ENCODE measurements at regions not wholly inside any gene's neighbourhood (a gene's known extent, or its start where the extent isn't known, plus 50 kb on each side); places are given as distances from the start of the nearest gene placed in this dataset.

DNA sequence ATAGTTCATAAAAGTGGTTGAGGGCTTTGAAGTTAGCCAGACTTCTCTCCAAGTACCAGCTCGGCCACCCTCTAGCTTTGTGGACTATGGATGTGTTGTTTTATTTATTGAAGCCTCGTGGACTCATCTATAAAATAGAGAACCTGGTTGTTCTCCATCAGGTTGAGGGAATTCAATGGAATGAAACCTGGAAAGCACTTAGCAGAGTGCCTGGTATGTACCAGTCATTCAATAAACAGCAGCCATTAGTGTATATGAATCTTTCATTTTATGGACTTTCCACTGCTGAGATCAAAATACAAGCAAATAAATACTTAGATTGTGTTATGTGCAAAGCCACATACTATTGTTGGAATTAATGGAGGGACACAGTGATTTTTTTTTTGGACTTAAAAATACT, 206.8 kb downstream of the SOX4 start:
- TF ChIP-seq, protein P1, sequence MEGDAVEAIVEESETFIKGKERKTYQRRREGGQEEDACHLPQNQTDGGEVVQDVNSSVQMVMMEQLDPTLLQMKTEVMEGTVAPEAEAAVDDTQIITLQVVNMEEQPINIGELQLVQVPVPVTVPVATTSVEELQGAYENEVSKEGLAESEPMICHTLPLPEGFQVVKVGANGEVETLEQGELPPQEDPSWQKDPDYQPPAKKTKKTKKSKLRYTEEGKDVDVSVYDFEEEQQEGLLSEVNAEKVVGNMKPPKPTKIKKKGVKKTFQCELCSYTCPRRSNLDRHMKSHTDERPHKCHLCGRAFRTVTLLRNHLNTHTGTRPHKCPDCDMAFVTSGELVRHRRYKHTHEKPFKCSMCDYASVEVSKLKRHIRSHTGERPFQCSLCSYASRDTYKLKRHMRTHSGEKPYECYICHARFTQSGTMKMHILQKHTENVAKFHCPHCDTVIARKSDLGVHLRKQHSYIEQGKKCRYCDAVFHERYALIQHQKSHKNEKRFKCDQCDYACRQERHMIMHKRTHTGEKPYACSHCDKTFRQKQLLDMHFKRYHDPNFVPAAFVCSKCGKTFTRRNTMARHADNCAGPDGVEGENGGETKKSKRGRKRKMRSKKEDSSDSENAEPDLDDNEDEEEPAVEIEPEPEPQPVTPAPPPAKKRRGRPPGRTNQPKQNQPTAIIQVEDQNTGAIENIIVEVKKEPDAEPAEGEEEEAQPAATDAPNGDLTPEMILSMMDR (conservative IDR thresholded peaks at IDR 0.05; ENCODE audit: low read depth, low read length): no peak

GRCh38 chr6:21800948-21801438, 207.4 kb downstream of the SOX4 start:
- DNase-seq (ENCODE audit: low read depth): peak; percentile 86
- TF ChIP-seq, protein P1 (conservative IDR thresholded peaks at IDR 0.05; ENCODE audit: low read depth, low read length): no peak
- H3K4me3 ChIP-seq (ENCODE audit: low read depth, low read length): no peak overlapping the region

More for the DNA sequence above, 206.8 kb downstream of the SOX4 start:
- DNase-seq (ENCODE audit: low read depth): no peak
- H3K4me3 ChIP-seq (ENCODE audit: low read depth, low read length): no peak overlapping the region

DNA sequence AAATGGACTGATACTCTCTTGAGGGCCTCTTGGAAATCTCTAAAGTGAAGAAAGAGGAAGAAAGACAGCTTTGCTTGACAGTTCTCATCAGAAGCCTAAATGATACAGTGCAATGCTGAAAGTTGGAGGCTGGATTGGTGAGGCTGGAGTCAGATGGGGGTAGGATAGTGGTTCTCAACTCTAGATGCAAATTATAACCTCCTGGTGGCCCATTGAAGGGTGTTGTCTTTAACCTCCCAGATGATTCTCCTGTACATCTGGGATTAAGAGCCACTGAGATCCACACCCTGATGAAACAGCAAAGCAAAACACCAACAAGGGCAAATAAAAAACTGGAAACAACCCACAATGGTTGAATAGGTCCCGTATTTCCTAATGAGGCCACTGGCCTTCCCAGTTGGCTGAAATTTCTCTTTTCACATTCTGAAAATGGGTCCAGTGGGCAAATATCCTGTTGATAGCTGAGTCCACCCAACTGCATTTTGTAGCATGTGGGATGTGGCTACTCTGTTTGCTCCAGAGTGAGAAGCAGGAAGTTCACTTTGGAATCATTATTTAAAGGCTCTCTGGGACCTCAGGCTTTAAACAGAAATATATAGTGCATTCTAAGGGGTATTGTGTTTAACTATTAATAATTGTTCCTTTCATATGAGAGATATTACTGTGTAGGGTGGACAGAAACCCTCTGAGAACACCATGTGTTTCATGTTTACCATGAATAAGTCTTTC, 208.1 kb downstream of the SOX4 start:
- TF ChIP-seq, protein P1 (conservative IDR thresholded peaks at IDR 0.05; ENCODE audit: low read depth, low read length): no peak
- DNase-seq (ENCODE audit: low read depth): no peak
- H3K4me3 ChIP-seq (ENCODE audit: low read depth, low read length): no peak overlapping the region

- no peak overlapping the region for H3K4me3 ChIP-seq (ENCODE audit: low read depth, low read length)
- DNase-seq (ENCODE audit: low read depth): no peak
- TF ChIP-seq, protein P1 (conservative IDR thresholded peaks at IDR 0.05; ENCODE audit: low read depth, low read length): no peak
These were observed 208.7 kb downstream of the SOX4 start for GRCh38 chr6:21802175-21802822.

- peak; percentile 77 for DNase-seq (ENCODE audit: low read depth)
- no peak overlapping the region for H3K4me3 ChIP-seq (ENCODE audit: low read depth, low read length)
- TF ChIP-seq, protein P1 (conservative IDR thresholded peaks at IDR 0.05; ENCODE audit: low read depth, low read length): no peak
These were observed 211.5 kb downstream of the SOX4 start for GRCh38 chr6:21804941-21805610.

DNA sequence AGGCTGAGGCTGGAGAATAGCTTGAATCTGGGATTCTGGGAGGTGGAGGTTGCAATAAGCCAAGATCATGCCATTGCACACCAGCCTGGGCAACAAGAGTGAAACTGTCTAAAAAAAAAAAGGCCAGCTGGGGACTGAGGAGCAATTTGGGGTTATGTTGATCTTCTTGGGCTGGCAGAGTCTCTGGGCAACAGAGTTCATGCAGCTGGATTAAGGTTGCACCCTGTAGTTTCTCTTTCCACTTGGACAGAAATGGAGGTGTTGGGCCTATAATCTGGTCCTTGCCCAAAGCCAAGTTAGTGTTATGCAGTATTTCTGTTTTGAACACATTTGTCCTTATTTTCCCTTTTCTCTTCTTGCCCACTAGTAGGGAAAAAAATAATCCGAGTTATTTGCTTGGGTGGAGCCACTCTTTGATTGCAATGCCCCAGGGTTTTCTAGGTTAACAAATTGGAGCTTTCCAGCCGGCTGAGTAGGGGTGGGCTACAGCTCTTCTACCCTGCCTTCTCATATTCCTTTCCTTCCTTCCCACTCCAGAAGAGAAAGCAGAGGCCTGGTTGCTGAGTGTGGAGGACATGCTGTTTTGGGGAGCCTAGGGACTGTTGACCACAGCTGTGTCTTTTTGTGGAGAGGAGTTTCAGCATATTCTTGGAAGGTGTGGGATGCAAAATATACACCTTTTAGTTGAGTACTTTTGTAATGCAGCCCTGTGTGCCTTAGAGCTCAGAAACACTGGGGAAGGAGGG, 213.9 kb downstream of the SOX4 start:
- no peak for DNase-seq (ENCODE audit: low read depth)
- H3K4me3 ChIP-seq (ENCODE audit: low read depth, low read length): no peak overlapping the region
- TF ChIP-seq, protein P1 (conservative IDR thresholded peaks at IDR 0.05; ENCODE audit: low read depth, low read length): no peak

Measured in choroid plexus epithelial cell (primary cell).